Loucy (cell line): ENCODE measurements at regions not wholly inside any gene's neighbourhood (a gene's known extent, or its start where the extent isn't known, plus 50 kb on each side); places are given as distances from the start of the nearest gene placed in this dataset.

Experiments
- H2AFZ ChIP-seq: fragments of 200-600 bp; sonication (generic); 2 replicates; pipeline ENCODE4 v1.6.0; 2016; ENCODE audit warnings: antibody characterized with exemption, mild to moderate bottlenecking, low read length, moderate library complexity
- H3F3A ChIP-seq: fragments of 200-600 bp; 2 replicates; pipeline ENCODE4 v1.6.0; 2016; ENCODE audit warnings: antibody characterized with exemption, low read depth, mild to moderate bottlenecking
- H3K27me3 ChIP-seq: fragments of 200-600 bp; sonication (generic); 2 replicates; pipeline ENCODE4 v1.6.1; 2014; ENCODE audit warnings: low read length, mild to moderate bottlenecking; ENCODE audit not compliant: insufficient read depth, poor library complexity, severe bottlenecking
- H3K36me3 ChIP-seq: fragments of 200-600 bp; sonication (generic); 2 replicates; pipeline ENCODE4 v1.6.1; 2016; ENCODE audit warnings: low read length; ENCODE audit not compliant: insufficient read depth
- H3K4me1 ChIP-seq: fragments of 200-600 bp; sonication (generic); 2 replicates; pipeline ENCODE4 v1.5.1; 2014; ENCODE audit warnings: low read length, mild to moderate bottlenecking; ENCODE audit not compliant: insufficient read depth, poor library complexity, severe bottlenecking
- H3K4me2 ChIP-seq: fragments of 200-600 bp; sonication (generic); 2 replicates; pipeline ENCODE4 v1.6.0; 2014; ENCODE audit warnings: antibody characterized with exemption, low read length, low read depth, mild to moderate bottlenecking; ENCODE audit not compliant: poor library complexity, severe bottlenecking
- H3K4me3 ChIP-seq: fragments of 200-600 bp; sonication (generic); 2 replicates; pipeline ENCODE4 v1.5.1; 2014; ENCODE audit warnings: low read length, mild to moderate bottlenecking, mixed read lengths; ENCODE audit not compliant: poor library complexity, severe bottlenecking
- H3K79me2 ChIP-seq: fragments of 200-600 bp; sonication (generic); 2 replicates; pipeline ENCODE4 v1.6.1; 2014; ENCODE audit warnings: low read length; ENCODE audit not compliant: insufficient read depth
- H3K9ac ChIP-seq: fragments of 200-600 bp; sonication (generic); 2 replicates; pipeline ENCODE4 v1.6.0; 2014; ENCODE audit warnings: mild to moderate bottlenecking, low read depth, low read length, moderate library complexity; ENCODE audit not compliant: poor library complexity, severe bottlenecking
- H3K9me2 ChIP-seq: fragments of 200-600 bp; sonication (generic); replicated peaks from 2 replicates; pipeline ENCODE4 v1.6.1; 2016; ENCODE audit warnings: low read depth, low read length, mixed read lengths
- H3K9me3 ChIP-seq: fragments of 200-600 bp; sonication (generic); 2 replicates; pipeline ENCODE4 v1.6.1; 2014; ENCODE audit warnings: mild to moderate bottlenecking, antibody characterized with exemption, low read length, low read depth; ENCODE audit not compliant: insufficient read depth
- H4K20me1 ChIP-seq: fragments of 200-600 bp; sonication (generic); 2 replicates; pipeline ENCODE4 v1.6.0; 2014; ENCODE audit warnings: antibody characterized with exemption, low read length, mild to moderate bottlenecking; ENCODE audit not compliant: insufficient read depth, poor library complexity, severe bottlenecking
- EZH2phosphoT487 ChIP-seq: fragments of 200-600 bp; IDR thresholded peaks from 2 replicates; pipeline ENCODE4 v1.6.1; 2018; ENCODE audit warnings: antibody characterized with exemption, mild to moderate bottlenecking, moderate library complexity, borderline replicate concordance
- TF ChIP-seq, protein P1 (sequence below): fragments of 200-600 bp; sonication (generic); conservative IDR thresholded peaks from 2 replicates; pipeline ENCODE4 v1.5.1; 2014; ENCODE audit warnings: mild to moderate bottlenecking, antibody characterized with exemption, low read length

DNA sequence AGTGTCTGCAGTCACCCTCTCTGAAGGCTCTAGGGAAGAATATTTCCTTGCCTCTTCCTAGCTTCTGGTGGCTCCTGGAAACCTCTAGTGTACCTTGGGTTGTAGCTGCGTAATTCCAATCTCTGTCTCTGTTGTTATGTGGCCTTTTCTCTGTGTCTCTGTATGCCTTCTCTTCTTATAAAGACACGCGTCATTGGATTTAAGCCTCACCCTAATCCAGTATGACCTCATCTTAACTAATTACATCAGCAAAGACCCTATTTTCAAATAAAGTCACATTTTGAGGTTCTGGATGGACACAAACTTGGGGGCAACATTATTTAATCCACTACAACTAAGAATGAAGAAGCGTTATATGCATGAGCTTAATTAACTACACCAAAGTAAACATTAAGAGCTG lies 111.4 kb upstream of the ZNF184 start:
- H3K27me3 ChIP-seq, result no peaks in the 10 kb centered on the region
- no peaks in the 10 kb centered on the region for H3K4me1 ChIP-seq
- H2AFZ ChIP-seq, result no peak overlapping the region
- H3K9me2 ChIP-seq, result no peaks in the 10 kb centered on the region
- TF ChIP-seq, protein P1, sequence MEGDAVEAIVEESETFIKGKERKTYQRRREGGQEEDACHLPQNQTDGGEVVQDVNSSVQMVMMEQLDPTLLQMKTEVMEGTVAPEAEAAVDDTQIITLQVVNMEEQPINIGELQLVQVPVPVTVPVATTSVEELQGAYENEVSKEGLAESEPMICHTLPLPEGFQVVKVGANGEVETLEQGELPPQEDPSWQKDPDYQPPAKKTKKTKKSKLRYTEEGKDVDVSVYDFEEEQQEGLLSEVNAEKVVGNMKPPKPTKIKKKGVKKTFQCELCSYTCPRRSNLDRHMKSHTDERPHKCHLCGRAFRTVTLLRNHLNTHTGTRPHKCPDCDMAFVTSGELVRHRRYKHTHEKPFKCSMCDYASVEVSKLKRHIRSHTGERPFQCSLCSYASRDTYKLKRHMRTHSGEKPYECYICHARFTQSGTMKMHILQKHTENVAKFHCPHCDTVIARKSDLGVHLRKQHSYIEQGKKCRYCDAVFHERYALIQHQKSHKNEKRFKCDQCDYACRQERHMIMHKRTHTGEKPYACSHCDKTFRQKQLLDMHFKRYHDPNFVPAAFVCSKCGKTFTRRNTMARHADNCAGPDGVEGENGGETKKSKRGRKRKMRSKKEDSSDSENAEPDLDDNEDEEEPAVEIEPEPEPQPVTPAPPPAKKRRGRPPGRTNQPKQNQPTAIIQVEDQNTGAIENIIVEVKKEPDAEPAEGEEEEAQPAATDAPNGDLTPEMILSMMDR, result no peak
- no peak for TF ChIP-seq EZH2phosphoT487
- no peaks in the 10 kb centered on the region for H3K79me2 ChIP-seq
- H3K9me3 ChIP-seq, result no peaks in the 10 kb centered on the region
- H3F3A ChIP-seq, result no peaks in the 10 kb centered on the region
- H4K20me1 ChIP-seq, result no peaks in the 10 kb centered on the region
- no peak overlapping the region for H3K4me3 ChIP-seq
- no peaks in the 10 kb centered on the region for H3K36me3 ChIP-seq
- no peak overlapping the region for H3K9ac ChIP-seq
- H3K4me2 ChIP-seq, result no peak overlapping the region

DNA sequence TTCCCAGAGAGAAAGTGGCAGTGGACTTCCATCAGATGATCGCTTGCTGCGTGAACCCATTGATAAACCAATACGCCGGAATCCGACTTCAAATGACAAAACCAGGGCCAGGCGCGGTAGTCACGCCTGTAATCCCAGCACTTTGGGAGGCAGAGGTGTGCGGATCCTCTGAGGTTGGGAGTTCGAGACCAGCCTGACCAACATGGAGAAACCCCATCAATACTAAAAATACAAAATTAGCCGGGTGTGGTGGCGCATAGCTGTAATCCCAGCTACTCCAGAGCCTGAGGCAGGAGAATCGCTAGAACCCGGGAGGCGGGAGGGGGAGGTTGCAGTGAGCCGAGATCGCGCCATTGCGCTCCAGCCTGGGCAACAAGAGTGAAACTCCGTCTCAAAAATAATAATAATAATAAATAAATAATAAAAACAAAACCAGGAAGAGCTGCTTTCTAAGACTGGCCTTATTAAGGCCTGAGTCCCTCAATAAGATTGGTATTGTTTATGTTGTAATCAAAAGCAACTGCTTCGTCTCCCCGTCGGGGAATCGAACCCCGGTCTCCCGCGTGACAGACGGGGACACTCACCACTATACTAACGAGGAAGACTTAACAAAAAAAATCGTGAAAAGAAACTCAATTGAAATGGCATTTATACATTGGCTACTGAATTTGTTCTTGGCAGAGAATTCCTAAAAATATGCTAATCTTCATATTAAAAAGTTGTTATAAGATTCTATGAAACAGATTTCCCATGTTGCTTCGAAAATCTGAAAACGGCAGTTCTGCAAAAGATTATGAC lies 110.2 kb upstream of the ZNF184 start:
- Histone ChIP-seq H3K4me3 (no peak overlapping the region), H3K79me2 (no peaks in the 10 kb centered on the region), H2AFZ (no peak overlapping the region), H3K9me3 (no peaks in the 10 kb centered on the region), H3K9ac (no peak overlapping the region), H3K4me1 (no peaks in the 10 kb centered on the region), H3K27me3 (no peaks in the 10 kb centered on the region), H3F3A (no peaks in the 10 kb centered on the region), H4K20me1 (no peaks in the 10 kb centered on the region), H3K9me2 (no peaks in the 10 kb centered on the region), H3K4me2 (no peak overlapping the region), H3K36me3 (no peaks in the 10 kb centered on the region)
- TF ChIP-seq, protein P1, result no peak
- TF ChIP-seq EZH2phosphoT487, result no peak

DNA sequence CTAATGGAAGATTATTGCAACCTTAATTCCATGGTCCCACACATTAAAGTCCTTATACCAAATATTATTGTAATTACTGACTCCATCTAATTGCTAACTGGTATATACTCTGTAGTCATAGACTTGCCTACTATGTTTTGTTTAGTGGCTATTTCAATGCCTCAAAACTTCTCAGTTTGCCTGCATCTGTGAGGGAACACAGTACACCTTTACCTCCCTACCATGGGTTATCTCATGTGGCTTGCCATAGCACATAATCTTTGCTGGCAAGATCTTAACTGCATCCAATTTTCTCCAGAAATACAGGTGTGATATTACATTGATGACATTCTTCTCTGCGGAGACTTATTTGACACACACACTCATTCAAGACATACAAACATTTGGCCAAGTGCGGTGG lies 107.1 kb upstream of the ZNF184 start:
- no peaks in the 10 kb centered on the region for H3K9me3 ChIP-seq
- no peak overlapping the region for H3K4me3 ChIP-seq
- H3K9me2 ChIP-seq, result no peaks in the 10 kb centered on the region
- H3K36me3 ChIP-seq, result no peaks in the 10 kb centered on the region
- H3K79me2 ChIP-seq, result no peaks in the 10 kb centered on the region
- H3F3A ChIP-seq, result no peaks in the 10 kb centered on the region
- no peak overlapping the region for H3K9ac ChIP-seq
- TF ChIP-seq EZH2phosphoT487, result no peak
- TF ChIP-seq, protein P1, result no peak
- no peaks in the 10 kb centered on the region for H3K27me3 ChIP-seq
- no peaks in the 10 kb centered on the region for H4K20me1 ChIP-seq
- no peaks in the 10 kb centered on the region for H3K4me1 ChIP-seq
- no peak overlapping the region for H2AFZ ChIP-seq
- H3K4me2 ChIP-seq, result no peak overlapping the region
